Hepatocyte (in vitro differentiated cells): ENCODE measurements at regions not wholly inside any gene's neighbourhood (a gene's known extent, or its start where the extent isn't known, plus 50 kb on each side); places are given as distances from the start of the nearest gene placed in this dataset.

Experiments
- DNase-seq: peaks from one replicate; pipeline ENCODE4 v3.0.0-alpha.2; 2016; ENCODE audit warnings: low spot score
- H2AFZ ChIP-seq: fragments of 200-600 bp; sonication (generic); 2 replicates; pipeline ENCODE4 v1.6.0; 2016; ENCODE audit warnings: antibody characterized with exemption, mild to moderate bottlenecking
- H3K27ac ChIP-seq: fragments of 200-600 bp; sonication (generic); 2 replicates; pipeline ENCODE4 v1.5.1; 2016; ENCODE audit warnings: mild to moderate bottlenecking
- H3K27me3 ChIP-seq: fragments of 200-600 bp; sonication (generic); 2 replicates; pipeline ENCODE4 v1.6.1; 2016
- H3K36me3 ChIP-seq: fragments of 200-600 bp; sonication (generic); replicated peaks from 2 replicates; pipeline ENCODE4 v1.5.1; 2016; ENCODE audit warnings: low read depth; ENCODE audit not compliant: insufficient read depth
- H3K4me1 ChIP-seq: fragments of 200-600 bp; sonication (generic); 2 replicates; pipeline ENCODE4 v1.5.1; 2016; ENCODE audit warnings: mild to moderate bottlenecking, moderate library complexity; ENCODE audit not compliant: insufficient read depth
- H3K4me2 ChIP-seq: fragments of 200-600 bp; sonication (generic); 2 replicates; pipeline ENCODE4 v1.6.0; 2016
- H3K4me3 ChIP-seq: fragments of 200-600 bp; sonication (generic); 2 replicates; pipeline ENCODE4 v1.5.1; 2016; ENCODE audit warnings: mild to moderate bottlenecking
- H3K79me2 ChIP-seq: fragments of 200-600 bp; sonication (generic); 2 replicates; pipeline ENCODE4 v1.6.0; 2017; ENCODE audit warnings: mild to moderate bottlenecking
- H3K9me2 ChIP-seq: fragments of 200-600 bp; sonication (generic); replicated peaks from 2 replicates; pipeline ENCODE4 v1.6.0; 2017; ENCODE audit warnings: mild to moderate bottlenecking; ENCODE audit not compliant: insufficient read depth
- H3K9me3 ChIP-seq: fragments of 200-600 bp; sonication (generic); 2 replicates; pipeline ENCODE4 v1.5.1; 2016; ENCODE audit warnings: low read depth, mild to moderate bottlenecking
- H4K20me1 ChIP-seq: fragments of 200-600 bp; sonication (generic); 2 replicates; pipeline ENCODE4 v1.6.0; 2016; ENCODE audit warnings: mild to moderate bottlenecking; ENCODE audit not compliant: insufficient read depth, poor library complexity, severe bottlenecking
- EZH2 ChIP-seq: fragments of 200-600 bp; sonication (generic); IDR thresholded peaks from 2 replicates; pipeline ENCODE4 v1.6.1; 2016; ENCODE audit warnings: antibody characterized with exemption, mild to moderate bottlenecking, borderline replicate concordance
- EZH2phosphoT487 ChIP-seq: fragments of 200-600 bp; sonication (generic); IDR thresholded peaks from one replicate; pipeline ENCODE4 v1.6.1; 2018; ENCODE audit warnings: antibody characterized with exemption, mild to moderate bottlenecking, low read depth, moderate library complexity; ENCODE audit not compliant: unreplicated experiment, severe bottlenecking
- WGBS: methylation state at CpG from one replicate; pipeline ENCODE4 v1.1.6; 2016; ENCODE audit warnings: low lambda C conversion rate; ENCODE audit errors: missing lambda C conversion rate; 5-methylcytosine and 5-hydroxymethylcytosine counted together
- TF ChIP-seq, protein P1 (sequence below): fragments of 200-600 bp; sonication (generic); IDR thresholded peaks from 2 replicates; pipeline ENCODE4 v1.5.1; 2016; ENCODE audit warnings: antibody characterized with exemption, mild to moderate bottlenecking; ENCODE audit not compliant: poor library complexity

DNA sequence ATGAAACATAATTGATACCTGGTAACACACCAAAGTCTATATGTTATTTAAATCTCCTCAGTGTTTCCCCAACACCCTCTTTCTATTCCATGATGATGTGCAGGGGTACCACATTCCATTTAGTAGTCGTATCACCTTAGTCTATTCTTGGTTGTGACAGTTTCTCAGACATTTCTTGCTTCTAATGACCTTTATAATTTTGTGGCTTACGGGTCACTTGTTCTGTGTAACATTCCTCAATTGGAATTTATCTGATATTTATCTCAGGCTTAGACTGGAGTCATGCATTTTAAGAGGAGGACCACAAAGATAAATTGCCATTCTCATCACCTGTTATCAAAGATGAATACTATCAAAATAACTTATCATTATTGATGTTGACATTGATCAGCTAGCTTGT, 679.6 kb downstream of the USP25 start:
- no peaks in the 10 kb centered on the region for H3K79me2 ChIP-seq
- H3K27me3 ChIP-seq: no peaks in the 10 kb centered on the region
- no peaks in the 10 kb centered on the region for H3K36me3 ChIP-seq
- H3K4me3 ChIP-seq: no peak overlapping the region
- no peak overlapping the region for H2AFZ ChIP-seq
- DNase-seq: no peak
- H3K27ac ChIP-seq: no peak overlapping the region
- no peaks in the 10 kb centered on the region for H4K20me1 ChIP-seq
- H3K4me2 ChIP-seq: no peak overlapping the region
- H3K4me1 ChIP-seq: no peaks in the 10 kb centered on the region
- TF ChIP-seq, protein P1, sequence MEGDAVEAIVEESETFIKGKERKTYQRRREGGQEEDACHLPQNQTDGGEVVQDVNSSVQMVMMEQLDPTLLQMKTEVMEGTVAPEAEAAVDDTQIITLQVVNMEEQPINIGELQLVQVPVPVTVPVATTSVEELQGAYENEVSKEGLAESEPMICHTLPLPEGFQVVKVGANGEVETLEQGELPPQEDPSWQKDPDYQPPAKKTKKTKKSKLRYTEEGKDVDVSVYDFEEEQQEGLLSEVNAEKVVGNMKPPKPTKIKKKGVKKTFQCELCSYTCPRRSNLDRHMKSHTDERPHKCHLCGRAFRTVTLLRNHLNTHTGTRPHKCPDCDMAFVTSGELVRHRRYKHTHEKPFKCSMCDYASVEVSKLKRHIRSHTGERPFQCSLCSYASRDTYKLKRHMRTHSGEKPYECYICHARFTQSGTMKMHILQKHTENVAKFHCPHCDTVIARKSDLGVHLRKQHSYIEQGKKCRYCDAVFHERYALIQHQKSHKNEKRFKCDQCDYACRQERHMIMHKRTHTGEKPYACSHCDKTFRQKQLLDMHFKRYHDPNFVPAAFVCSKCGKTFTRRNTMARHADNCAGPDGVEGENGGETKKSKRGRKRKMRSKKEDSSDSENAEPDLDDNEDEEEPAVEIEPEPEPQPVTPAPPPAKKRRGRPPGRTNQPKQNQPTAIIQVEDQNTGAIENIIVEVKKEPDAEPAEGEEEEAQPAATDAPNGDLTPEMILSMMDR: no peak
- TF ChIP-seq EZH2 (no peak), EZH2phosphoT487 (no peak)
- WGBS: 87% methylated on average over 2 of the region's 2 CpGs
- H3K9me2 ChIP-seq: no peaks in the 10 kb centered on the region
- H3K9me3 ChIP-seq: no peaks in the 10 kb centered on the region

DNA sequence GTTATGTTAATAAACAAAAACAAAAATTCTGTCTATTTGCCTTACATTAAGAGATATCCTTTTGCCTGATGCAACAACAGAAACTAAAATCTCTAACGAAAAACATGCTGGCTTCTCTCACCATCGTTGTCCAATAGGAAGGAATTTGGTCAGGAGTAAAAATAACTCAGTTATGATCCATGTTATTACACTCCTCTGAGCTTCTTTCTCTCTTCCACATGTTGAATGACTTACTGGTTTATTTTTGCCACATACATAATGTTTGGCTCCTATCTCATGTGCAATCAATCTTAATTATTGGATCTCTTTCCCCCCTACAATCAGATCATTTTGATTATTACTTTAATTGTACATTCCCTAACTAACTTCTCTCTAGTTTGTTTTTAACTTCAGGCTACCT, 688.4 kb downstream of the USP25 start:
- H3K27me3 ChIP-seq: no peaks in the 10 kb centered on the region
- no peak overlapping the region for H3K4me2 ChIP-seq
- H2AFZ ChIP-seq: no peak overlapping the region
- TF ChIP-seq, protein P1: no peak
- TF ChIP-seq EZH2: no peak
- TF ChIP-seq EZH2phosphoT487: no peak
- H3K4me3 ChIP-seq: no peak overlapping the region
- no peaks in the 10 kb centered on the region for H3K36me3 ChIP-seq
- no peak overlapping the region for H3K27ac ChIP-seq
- H3K4me1 ChIP-seq: no peaks in the 10 kb centered on the region
- no peaks in the 10 kb centered on the region for H3K9me3 ChIP-seq
- WGBS: 81% methylated on average over 2 of the region's 2 CpGs
- H4K20me1 ChIP-seq: no peaks in the 10 kb centered on the region
- no peaks in the 10 kb centered on the region for H3K9me2 ChIP-seq
- peaks cover 6% of the 10 kb centered on the region for H3K79me2 ChIP-seq
- no peak for DNase-seq

DNA sequence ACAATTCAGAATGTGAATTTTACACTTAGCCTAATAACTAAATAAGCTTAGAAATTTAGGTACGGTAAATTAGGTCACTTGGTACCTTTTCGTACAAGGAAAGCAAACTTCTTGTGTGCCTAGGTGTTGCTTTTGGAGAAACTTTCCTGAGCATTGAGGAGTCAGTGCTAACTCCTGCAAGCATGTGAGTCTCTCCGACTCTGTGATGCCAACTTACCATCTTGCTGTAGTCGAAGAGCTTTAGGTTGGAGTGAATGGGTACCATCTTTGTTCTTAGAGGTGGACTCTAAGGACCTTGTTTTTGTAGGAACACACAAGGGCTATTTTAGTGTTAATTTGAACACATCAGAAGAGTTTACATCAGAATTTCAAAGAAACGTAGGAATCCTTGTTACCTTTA, 688.9 kb downstream of the USP25 start:
- H3K9me2 ChIP-seq: no peaks in the 10 kb centered on the region
- no peaks in the 10 kb centered on the region for H3K27me3 ChIP-seq
- peaks cover 6% of the 10 kb centered on the region for H3K79me2 ChIP-seq
- TF ChIP-seq EZH2phosphoT487 (no peak), EZH2 (no peak)
- TF ChIP-seq, protein P1: no peak
- no peak for DNase-seq
- 89% methylated on average over 5 of the region's 5 CpGs for WGBS
- no peaks in the 10 kb centered on the region for H3K9me3 ChIP-seq
- no peaks in the 10 kb centered on the region for H4K20me1 ChIP-seq
- no peaks in the 10 kb centered on the region for H3K4me1 ChIP-seq
- no peak overlapping the region for H3K27ac ChIP-seq
- peak overlapping the region; percentile 45 for H3K4me2 ChIP-seq
- no peak overlapping the region for H3K4me3 ChIP-seq
- H2AFZ ChIP-seq: no peak overlapping the region
- H3K36me3 ChIP-seq: no peaks in the 10 kb centered on the region

- Histone ChIP-seq H2AFZ (no peak overlapping the region), H3K4me1 (no peaks in the 10 kb centered on the region), H3K9me2 (no peaks in the 10 kb centered on the region), H4K20me1 (no peaks in the 10 kb centered on the region), H3K4me2 (peak overlapping the region; percentile 45), H3K79me2 (peaks cover 6% of the 10 kb centered on the region), H3K27ac (peak overlapping the region; percentile 52), H3K36me3 (no peaks in the 10 kb centered on the region), H3K9me3 (no peaks in the 10 kb centered on the region), H3K4me3 (peak overlapping the region; percentile 4), H3K27me3 (no peaks in the 10 kb centered on the region)
- TF ChIP-seq EZH2phosphoT487 (no peak), EZH2 (no peak)
- TF ChIP-seq, protein P1: no peak
- 56% methylated on average over 14 of the region's 14 CpGs for WGBS
- peak; percentile 63 for DNase-seq
These were observed 689.6 kb downstream of the USP25 start for GRCh38 chr21:16419188-16419921.
